HEK293T (cell line): ENCODE measurements at regions not wholly inside any gene's neighbourhood (a gene's known extent, or its start where the extent isn't known, plus 50 kb on each side); places are given as distances from the start of the nearest gene placed in this dataset.

Source experiments
- CTCF ChIA-PET: fragments of 350-600 bp; formaldehyde crosslinking; extraction: SDS; loops from one replicate; lab custom pipeline; 2021; ENCODE audit warnings: antibody characterized with exemption, inconsistent platforms; lab: Yijun Ruan, JAX
- POLR2A ChIA-PET: fragments of 350-600 bp; formaldehyde crosslinking; extraction: SDS; loops from one replicate; lab custom pipeline; 2020; ENCODE audit warnings: antibody characterized with exemption, inconsistent platforms; lab: Yijun Ruan, JAX
- DNase-seq: peaks from one replicate; pipeline ENCODE4 v3.0.0; 2012; ENCODE audit warnings: mixed read lengths; ENCODE audit errors: extremely low spot score
- ARNT ChIP-seq: fragments of 450-650 bp; IDR thresholded peaks from 2 replicates; pipeline ENCODE4 v1.6.1; 2017; ENCODE audit warnings: mild to moderate bottlenecking
- BHLHE40 ChIP-seq: fragments of 450-650 bp; IDR thresholded peaks from 2 replicates; pipeline ENCODE4 v1.6.1; 2016; ENCODE audit warnings: mild to moderate bottlenecking, moderate library complexity, borderline replicate concordance
- CTBP1 ChIP-seq: fragments of 450-650 bp; IDR thresholded peaks from 2 replicates; pipeline ENCODE4 v1.6.1; 2016; ENCODE audit warnings: borderline replicate concordance
- ELF4 ChIP-seq: fragments of 450-650 bp; IDR thresholded peaks from 2 replicates; pipeline ENCODE4 v1.6.1; 2017; ENCODE audit warnings: antibody characterized with exemption
- FOXA1 ChIP-seq: fragments of 450-650 bp; IDR thresholded peaks from 2 replicates; pipeline ENCODE4 v1.6.1; 2016; ENCODE audit warnings: mild to moderate bottlenecking
- FOXK2 ChIP-seq: fragments of 450-650 bp; IDR thresholded peaks from 2 replicates; pipeline ENCODE4 v1.6.1; 2016; ENCODE audit warnings: mild to moderate bottlenecking
- FOXM1 ChIP-seq: fragments of 450-650 bp; IDR thresholded peaks from 2 replicates; pipeline ENCODE4 v1.6.1; 2017; ENCODE audit warnings: mild to moderate bottlenecking, borderline replicate concordance
- HDGF ChIP-seq: fragments of 450-650 bp; IDR thresholded peaks from 2 replicates; pipeline ENCODE4 v1.6.1; 2017; ENCODE audit warnings: antibody characterized with exemption, borderline replicate concordance
- L3MBTL2 ChIP-seq: fragments of 450-650 bp; conservative IDR thresholded peaks from 2 replicates; pipeline ENCODE4 v1.6.1; 2016; ENCODE audit warnings: mild to moderate bottlenecking
- LEF1 ChIP-seq: fragments of 450-650 bp; IDR thresholded peaks from 2 replicates; pipeline ENCODE4 v1.6.1; 2017; ENCODE audit warnings: mild to moderate bottlenecking, borderline replicate concordance
- NFRKB ChIP-seq: fragments of 450-650 bp; IDR thresholded peaks from 2 replicates; pipeline ENCODE4 v1.6.1; 2016; ENCODE audit warnings: mild to moderate bottlenecking, moderate library complexity
- PKNOX1 ChIP-seq: fragments of 450-650 bp; IDR thresholded peaks from 2 replicates; pipeline ENCODE4 v1.6.1; 2016
- SP1 ChIP-seq: fragments of 450-650 bp; IDR thresholded peaks from 2 replicates; pipeline ENCODE4 v1.6.1; 2017
- SUZ12 ChIP-seq: fragments of 450-650 bp; IDR thresholded peaks from 2 replicates; pipeline ENCODE4 v1.6.1; 2016; ENCODE audit warnings: mild to moderate bottlenecking
- TARDBP ChIP-seq: fragments of 450-650 bp; IDR thresholded peaks from 2 replicates; pipeline ENCODE4 v1.6.1; 2016
- ZNF384 ChIP-seq: fragments of 450-650 bp; IDR thresholded peaks from 2 replicates; pipeline ENCODE4 v1.6.1; 2016

GRCh38 chr5:148920646-148921288 is 94.4 kb downstream of the ADRB2 start:
- ChIA-PET CTCF (no interaction called here), POLR2A (no interaction called here)
- TF ChIP-seq FOXA1, result no peak
- TF ChIP-seq L3MBTL2, result no peak
- TF ChIP-seq NFRKB, result no peak
- no peak for TF ChIP-seq PKNOX1
- TF ChIP-seq SUZ12, result no peak
- no peak for TF ChIP-seq FOXK2
- no peak for TF ChIP-seq ELF4
- TF ChIP-seq SP1, result no peak
- no peak for TF ChIP-seq ARNT
- no peak for TF ChIP-seq TARDBP
- no peak for TF ChIP-seq LEF1
- no peak for TF ChIP-seq BHLHE40
- no peak for TF ChIP-seq CTBP1
- no peak for TF ChIP-seq HDGF
- no peak for TF ChIP-seq ZNF384
- TF ChIP-seq FOXM1, result no peak
- DNase-seq, result no peak

- TF ChIP-seq ARNT (no peak), TARDBP (no peak), FOXK2 (no peak), L3MBTL2 (no peak), ZNF384 (no peak), ELF4 (no peak), FOXM1 (no peak), NFRKB (no peak)
- CTCF ChIA-PET, result interaction anchor here (0.8 kb wide), 1 partner anchor 36 kb away, joined by 4 read pairs; no protein-coding TSS in a partner anchor
- POLR2A ChIA-PET, result no interaction called here
- no peak for DNase-seq
Measured at GRCh38 chr5:148921350-148921749, 94.9 kb downstream of the ADRB2 start.

GRCh38 chr5:148922606-148923005 is 96.2 kb downstream of the ADRB2 start:
- ChIA-PET POLR2A (no interaction called here), CTCF (no interaction called here)
- no peak for DNase-seq

GRCh38 chr5:148923023-148923422 is 96.6 kb downstream of the ADRB2 start:
- CTCF ChIA-PET, result no interaction called here
- no peak for TF ChIP-seq ELF4
- no peak for TF ChIP-seq BHLHE40
- no peak for TF ChIP-seq NFRKB
- no peak for TF ChIP-seq LEF1
- TF ChIP-seq CTBP1, result no peak
- TF ChIP-seq ZNF384, result no peak
- no peak for TF ChIP-seq L3MBTL2
- no peak for TF ChIP-seq SUZ12
- no peak for TF ChIP-seq SP1
- no peak for TF ChIP-seq FOXM1

More at GRCh38 chr5:148922606-148923005, 96.2 kb downstream of the ADRB2 start:
- TF ChIP-seq ARNT, result no peak
- TF ChIP-seq NFRKB, result no peak
- no peak for TF ChIP-seq PKNOX1
- no peak for TF ChIP-seq CTBP1
- TF ChIP-seq TARDBP, result no peak
- no peak for TF ChIP-seq LEF1
- TF ChIP-seq HDGF, result no peak
- TF ChIP-seq BHLHE40, result no peak
- no peak for TF ChIP-seq L3MBTL2
- no peak for TF ChIP-seq SP1
- TF ChIP-seq FOXM1, result no peak
- TF ChIP-seq FOXK2, result no peak
- no peak for TF ChIP-seq ELF4
- no peak for TF ChIP-seq FOXA1
- TF ChIP-seq ZNF384, result no peak
- no peak for TF ChIP-seq SUZ12

GRCh38 chr5:148924817-148925216 is 98.4 kb downstream of the ADRB2 start:
- ChIA-PET POLR2A (no interaction called here), CTCF (no interaction called here)
- TF ChIP-seq FOXM1 (no peak), ARNT (no peak), PKNOX1 (no peak), CTBP1 (no peak), ELF4 (no peak), LEF1 (no peak), TARDBP (no peak), NFRKB (no peak), FOXK2 (no peak), FOXA1 (no peak), L3MBTL2 (no peak), SP1 (no peak), HDGF (no peak)
- DNase-seq, result no peak

More at GRCh38 chr5:148923023-148923422, 96.6 kb downstream of the ADRB2 start:
- no peak for DNase-seq
- POLR2A ChIA-PET, result no interaction called here

GRCh38 chr5:148926207-148926606 is 99.8 kb downstream of the ADRB2 start:
- TF ChIP-seq HDGF, result no peak
- TF ChIP-seq ARNT, result no peak
- TF ChIP-seq FOXK2, result no peak
- no peak for TF ChIP-seq CTBP1
- TF ChIP-seq TARDBP, result no peak
- no peak for TF ChIP-seq L3MBTL2
- TF ChIP-seq FOXA1, result no peak
- no peak for TF ChIP-seq SUZ12
- no peak for TF ChIP-seq SP1
- no peak for TF ChIP-seq ZNF384
- no peak for TF ChIP-seq LEF1
- no peak for TF ChIP-seq ELF4
- no peak for TF ChIP-seq PKNOX1
- no peak for TF ChIP-seq BHLHE40
- no peak for TF ChIP-seq FOXM1
- no peak for TF ChIP-seq NFRKB
- CTCF ChIA-PET, result no interaction called here
- POLR2A ChIA-PET, result no interaction called here
- no peak for DNase-seq
